Testis (tissue), 2 donors: ENCODE measurements at regions not wholly inside any gene's neighbourhood (a gene's known extent, or its start where the extent isn't known, plus 50 kb on each side); places are given as distances from the start of the nearest gene placed in this dataset.

Experiments
- DNase-seq: peaks from one replicate; pipeline ENCODE4 v3.0.0-alpha.2; 2019
- H3K27ac ChIP-seq, 2 donors: fragments of 200-600 bp; sonication (generic); one replicate each; pipeline ENCODE4 v1.5.1; 2019
- H3K27me3 ChIP-seq: fragments of 200-600 bp; sonication (generic); one replicate; pipeline ENCODE4 v1.5.1; 2019
- H3K36me3 ChIP-seq: fragments of 200-600 bp; sonication (generic); one replicate; pipeline ENCODE4 v1.5.1; 2017; ENCODE audit warnings: low read depth; ENCODE audit errors: missing control alignments
- H3K4me1 ChIP-seq: fragments of 200-600 bp; sonication (generic); one replicate; pipeline ENCODE4 v1.5.1; 2019
- H3K4me3 ChIP-seq, 2 donors: fragments of 200-600 bp; sonication (generic); one replicate each; pipeline ENCODE4 v1.5.1; 2017 to 2019
- H3K9me3 ChIP-seq: fragments of 200-600 bp; sonication (generic); one replicate; pipeline ENCODE4 v1.5.1; 2017
- POLR2A ChIP-seq: fragments of 450-650 bp; IDR thresholded peaks from one replicate; pipeline ENCODE4 v1.6.1; 2017; ENCODE audit warnings: antibody characterized with exemption, mild to moderate bottlenecking, moderate library complexity
- WGBS, 2 donors: methylation state at CpG; one replicate each; pipeline ENCODE4 v1.1.5; 2018; 5-methylcytosine and 5-hydroxymethylcytosine counted together
- intact Hi-C: fragments of 100-400 bp; cut with DNase I; formaldehyde crosslinking; loops from one replicate; pipeline ENCODE4 v1.15.1; 2023; ENCODE audit warnings: low total_unique reads
- TF ChIP-seq, protein P1 (sequence below), 3 experiments: fragments of 450-650 bp in 2 of 3; fragments of 200-600 bp in 1 of 3; sonication (generic) in 1 of 3; IDR thresholded peaks; one replicate each; pipeline ENCODE4 v1.5.1; 2016 to 2019; ENCODE audit warnings: antibody characterized with exemption in 3 of 3, mild to moderate bottlenecking in 2 of 3, moderate library complexity in 1 of 3

- H3K4me3 ChIP-seq, result no peak overlapping the region
- no peaks in the 10 kb centered on the region for H3K9me3 ChIP-seq
- TF ChIP-seq, protein P1, sequence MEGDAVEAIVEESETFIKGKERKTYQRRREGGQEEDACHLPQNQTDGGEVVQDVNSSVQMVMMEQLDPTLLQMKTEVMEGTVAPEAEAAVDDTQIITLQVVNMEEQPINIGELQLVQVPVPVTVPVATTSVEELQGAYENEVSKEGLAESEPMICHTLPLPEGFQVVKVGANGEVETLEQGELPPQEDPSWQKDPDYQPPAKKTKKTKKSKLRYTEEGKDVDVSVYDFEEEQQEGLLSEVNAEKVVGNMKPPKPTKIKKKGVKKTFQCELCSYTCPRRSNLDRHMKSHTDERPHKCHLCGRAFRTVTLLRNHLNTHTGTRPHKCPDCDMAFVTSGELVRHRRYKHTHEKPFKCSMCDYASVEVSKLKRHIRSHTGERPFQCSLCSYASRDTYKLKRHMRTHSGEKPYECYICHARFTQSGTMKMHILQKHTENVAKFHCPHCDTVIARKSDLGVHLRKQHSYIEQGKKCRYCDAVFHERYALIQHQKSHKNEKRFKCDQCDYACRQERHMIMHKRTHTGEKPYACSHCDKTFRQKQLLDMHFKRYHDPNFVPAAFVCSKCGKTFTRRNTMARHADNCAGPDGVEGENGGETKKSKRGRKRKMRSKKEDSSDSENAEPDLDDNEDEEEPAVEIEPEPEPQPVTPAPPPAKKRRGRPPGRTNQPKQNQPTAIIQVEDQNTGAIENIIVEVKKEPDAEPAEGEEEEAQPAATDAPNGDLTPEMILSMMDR (IDR thresholded peaks at IDR 0.05), result no peak
- no peak for TF ChIP-seq POLR2A
- DNase-seq, result no peak
- intact Hi-C loops, result no loop called here
- WGBS, 2 donors, result 86 to 93% methylated on average over 1 of the region's 1 CpG
- H3K4me1 ChIP-seq, result no peaks in the 10 kb centered on the region
- H3K27me3 ChIP-seq, result no peaks in the 10 kb centered on the region
- no peaks in the 10 kb centered on the region for H3K36me3 ChIP-seq
- no peak overlapping the region for H3K27ac ChIP-seq
These were observed 228.2 kb upstream of the KCNK2 start for GRCh38 chr1:214854126-214854875.

DNA sequence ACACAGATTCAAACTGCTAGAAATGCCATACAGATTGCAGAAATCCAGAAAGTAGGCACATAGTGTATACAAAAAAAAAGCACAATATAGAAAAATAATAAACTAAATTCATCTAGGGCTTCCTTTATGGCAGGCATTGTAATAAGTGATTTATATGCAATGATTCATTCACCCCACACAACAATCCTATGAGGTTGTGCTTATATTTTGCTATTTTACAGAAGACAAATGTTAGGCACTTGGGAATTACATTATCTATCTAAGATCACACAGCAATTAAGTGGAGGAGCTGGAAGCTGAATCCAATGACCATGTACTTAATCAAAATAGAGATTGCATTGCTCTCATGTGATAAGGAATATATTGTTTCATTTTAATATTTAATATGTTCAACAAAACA lies 225.7 kb upstream of the KCNK2 start:
- no peak for TF ChIP-seq POLR2A
- TF ChIP-seq, protein P1 (IDR thresholded peaks at IDR 0.05), result no peak
- H3K27me3 ChIP-seq, result no peaks in the 10 kb centered on the region
- intact Hi-C loops, result no loop called here
- no peaks in the 10 kb centered on the region for H3K9me3 ChIP-seq
- no peaks in the 10 kb centered on the region for H3K4me1 ChIP-seq
- H3K36me3 ChIP-seq, result no peaks in the 10 kb centered on the region
- no peak overlapping the region for H3K4me3 ChIP-seq
- H3K27ac ChIP-seq, result no peak overlapping the region
- DNase-seq, result no peak

GRCh38 chr1:214857716-214858115 lies 224.8 kb upstream of the KCNK2 start:
- DNase-seq, result no peak
- Histone ChIP-seq H3K27ac (no peak overlapping the region), H3K9me3 (no peaks in the 10 kb centered on the region), H3K4me1 (no peaks in the 10 kb centered on the region), H3K4me3 (no peak overlapping the region), H3K27me3 (no peaks in the 10 kb centered on the region), H3K36me3 (no peaks in the 10 kb centered on the region)
- intact Hi-C loops, result no loop called here
- WGBS, 2 donors, result 69 to 85% methylated on average over 3 of the region's 3 CpGs
- TF ChIP-seq, protein P1 (IDR thresholded peaks at IDR 0.05), result no peak
- no peak for TF ChIP-seq POLR2A

DNA sequence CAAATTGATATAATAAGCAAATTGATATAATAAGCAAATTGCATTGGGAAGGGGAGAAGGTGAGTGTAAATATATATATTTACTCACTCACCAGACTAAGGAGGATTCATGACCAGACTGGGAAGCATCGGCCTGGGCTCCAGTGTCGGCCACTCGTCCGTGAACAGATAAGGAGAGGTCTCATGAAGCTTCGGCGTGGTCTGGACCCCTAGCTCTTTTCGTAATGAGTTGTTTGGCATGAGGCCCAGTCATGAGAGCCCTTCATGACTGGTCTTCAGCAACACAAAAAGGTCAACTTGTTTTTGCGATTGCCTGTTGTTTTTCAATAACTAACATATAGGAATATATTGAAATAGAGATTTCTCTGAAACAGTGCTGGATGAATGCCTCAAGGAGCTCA lies 222.9 kb upstream of the KCNK2 start:
- Histone ChIP-seq H3K27ac (no peak overlapping the region), H3K9me3 (no peaks in the 10 kb centered on the region), H3K27me3 (no peaks in the 10 kb centered on the region), H3K4me1 (no peaks in the 10 kb centered on the region), H3K4me3 (no peak overlapping the region), H3K36me3 (no peaks in the 10 kb centered on the region)
- no peak for TF ChIP-seq POLR2A
- TF ChIP-seq, protein P1 (IDR thresholded peaks at IDR 0.05), result no peak
- WGBS, 2 donors, result 73 to 76% methylated on average over 8 of the region's 8 CpGs
- DNase-seq, result no peak
- intact Hi-C loops, result no loop called here

DNA sequence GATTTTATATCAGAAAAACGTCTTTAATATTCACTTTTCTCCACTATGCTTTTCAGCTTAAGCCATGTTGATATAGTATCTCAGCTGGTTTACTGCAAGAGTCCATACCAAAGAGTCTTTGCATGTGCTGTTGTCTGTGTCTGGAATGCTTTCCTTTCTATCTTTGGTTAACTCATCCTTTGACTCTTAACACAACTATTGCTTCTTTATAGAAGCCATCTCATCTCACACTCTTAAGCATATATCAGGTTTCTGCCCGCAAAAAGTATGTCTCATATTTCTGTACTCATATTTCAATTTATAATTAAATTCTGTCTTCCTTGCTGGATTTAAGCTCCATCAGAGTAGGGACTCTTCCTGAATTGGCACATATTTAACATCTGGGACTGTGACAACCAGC lies 220.9 kb upstream of the KCNK2 start:
- Histone ChIP-seq H3K36me3 (no peaks in the 10 kb centered on the region), H3K27ac (no peak overlapping the region), H3K9me3 (no peaks in the 10 kb centered on the region), H3K4me3 (no peak overlapping the region), H3K4me1 (no peaks in the 10 kb centered on the region), H3K27me3 (no peaks in the 10 kb centered on the region)
- 69 to 80% methylated on average over 2 of the region's 2 CpGs for WGBS, 2 donors
- no peak for DNase-seq
- intact Hi-C loops, result no loop called here
- TF ChIP-seq, protein P1 (IDR thresholded peaks at IDR 0.05), result no peak
- no peak for TF ChIP-seq POLR2A
